Stimulated activated CD4-positive, alpha-beta T cell treated with anti-CD3 and anti-CD28 coated beads, Interleukin-1b, Interleukin-23, amount 100 ng/mL, for 4 hours (primary cell): ENCODE measurements at regions not wholly inside any gene's neighbourhood (a gene's known extent, or its start where the extent isn't known, plus 50 kb on each side); places are given as distances from the start of the nearest gene placed in this dataset.
"Not testable (repeated sequence)": the region's sequence is repeated elsewhere in the genome, so short reads cannot be mapped to it uniquely, and the experiment has no call there.

Experiments
- DNase-seq, 2 donors: peaks; one replicate each; pipeline ENCODE4 v3.0.0-alpha.2; 2020; ENCODE audit warnings: low read depth in 2 of 2

DNA sequence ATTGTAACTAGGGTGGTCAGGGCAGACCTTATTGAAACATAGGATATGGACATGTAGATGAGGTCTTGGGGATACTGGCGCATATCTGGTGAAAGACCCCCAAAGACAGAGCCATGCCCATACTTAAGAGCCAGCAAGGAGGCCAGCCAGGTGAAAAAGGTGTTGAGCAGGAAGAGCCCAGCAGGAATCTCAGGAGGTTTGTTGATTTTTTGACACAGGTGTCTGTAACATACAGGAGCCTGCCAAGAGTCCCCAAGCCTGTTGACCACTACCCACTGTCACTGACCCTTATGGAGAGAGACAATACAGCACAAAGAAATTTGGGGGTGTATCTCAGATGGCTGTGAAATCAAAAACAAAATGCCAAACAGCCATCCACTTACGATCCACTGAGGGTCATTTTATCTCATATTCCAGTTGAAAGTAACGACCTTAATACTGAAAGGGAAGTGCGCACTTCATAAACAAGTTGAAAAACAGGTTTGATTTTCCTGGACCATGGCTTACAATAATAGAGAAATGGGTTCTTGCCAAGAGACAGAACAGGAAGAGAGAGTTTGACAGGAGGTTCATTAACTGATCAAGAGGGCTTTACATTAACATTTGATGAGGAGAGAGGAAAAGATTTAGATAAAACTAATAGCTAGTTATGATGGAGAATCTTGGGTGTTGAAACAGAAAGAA lies 163.6 kb downstream of the GLUL start:
- DNase-seq: no peak

DNA sequence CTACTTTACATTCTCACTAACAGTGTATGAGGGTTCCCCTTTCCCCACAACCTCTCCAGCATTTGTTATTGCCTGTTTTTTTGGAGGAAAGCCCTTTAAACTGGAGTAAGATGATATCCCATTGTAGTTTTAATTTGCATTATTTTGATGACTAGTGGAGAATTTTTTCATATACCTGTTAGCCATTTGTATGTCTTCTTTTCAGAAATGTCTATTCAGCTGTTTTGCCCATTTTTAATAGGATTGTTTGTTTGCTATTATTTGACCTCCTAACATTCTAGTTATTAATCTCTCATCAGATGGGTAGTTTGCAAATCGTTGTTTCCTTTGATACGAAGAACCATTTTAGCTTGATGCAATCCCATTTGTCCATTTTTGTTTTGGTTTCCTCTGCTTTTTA lies 165.0 kb downstream of the GLUL start:
- DNase-seq: no peak

DNA sequence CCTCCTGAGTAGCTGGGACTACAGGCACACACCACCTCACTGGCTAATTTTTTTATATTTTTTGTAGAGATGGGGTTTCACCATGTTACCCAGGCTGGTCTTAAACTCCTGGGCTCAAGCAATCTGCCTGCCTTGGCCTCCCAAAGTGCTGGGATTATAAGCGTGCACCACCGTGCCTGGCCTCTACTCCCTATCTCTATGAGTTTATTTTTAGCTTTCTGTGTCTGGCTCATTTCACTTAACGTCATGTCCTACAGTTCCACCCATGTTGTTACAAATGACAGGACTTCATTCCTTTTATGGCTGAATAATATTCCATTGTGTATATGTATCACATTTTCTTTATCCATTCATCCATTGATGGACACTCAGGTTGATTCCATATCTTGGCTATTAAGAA lies 164.2 kb upstream of the ZNF648 start:
- not testable (repeated sequence) for DNase-seq

DNA sequence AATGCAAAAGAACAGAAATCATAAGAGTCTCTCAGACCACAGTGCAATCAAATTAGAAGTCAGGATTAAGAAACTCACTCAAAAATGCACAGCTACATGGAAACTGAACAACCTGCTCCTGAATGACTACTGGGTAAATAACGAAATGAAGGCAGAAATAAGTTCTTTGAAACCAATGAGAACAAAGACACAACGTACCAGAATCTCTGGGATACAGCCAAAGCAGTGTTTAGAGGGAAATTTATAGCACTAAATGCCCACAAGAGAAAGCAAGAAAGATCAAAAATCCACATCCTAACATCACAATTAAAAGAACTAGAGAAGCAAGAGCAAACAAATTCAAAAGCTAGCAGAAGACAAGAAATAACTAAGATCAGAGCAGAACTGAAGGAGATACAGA lies 160.5 kb upstream of the ZNF648 start:
- not testable (repeated sequence) for DNase-seq

DNA sequence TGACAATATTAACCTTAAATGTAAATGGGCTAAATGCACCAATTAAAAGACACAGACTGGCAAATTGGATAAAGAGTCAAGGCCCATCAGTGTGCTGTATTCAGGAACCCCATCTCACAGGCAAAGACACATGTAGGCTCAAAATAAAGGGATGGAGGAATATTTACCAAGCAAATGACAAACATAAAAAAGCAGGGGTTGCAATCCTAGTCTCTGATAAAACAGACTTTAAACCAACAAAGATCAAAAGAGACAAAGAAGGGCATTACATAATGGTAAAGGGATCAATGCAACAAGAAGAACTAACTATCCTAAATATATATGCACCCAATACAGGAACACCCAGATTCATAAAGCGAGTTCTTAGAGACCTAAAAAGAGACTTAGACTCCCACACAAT lies 159.9 kb upstream of the ZNF648 start:
- not testable (repeated sequence) for DNase-seq

DNA sequence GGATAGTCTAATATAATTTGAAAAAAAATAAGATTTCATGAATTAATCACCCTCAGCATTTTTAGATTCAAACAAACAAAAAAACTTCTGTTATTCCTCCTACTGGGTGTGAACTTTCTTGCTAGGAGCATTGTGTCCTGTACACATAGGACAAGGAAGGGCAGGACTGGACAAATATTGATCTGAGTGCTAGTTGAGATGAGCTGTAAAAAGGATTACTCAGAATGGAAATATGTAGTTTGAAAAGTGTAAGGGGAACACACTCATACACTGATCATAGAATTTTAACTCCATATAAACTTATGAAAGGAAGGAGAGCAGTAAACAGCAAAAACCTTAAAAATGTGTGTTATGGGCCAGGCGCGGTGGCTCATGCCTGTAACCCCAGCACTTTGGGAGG lies 156.5 kb upstream of the ZNF648 start:
- DNase-seq: no peak

DNA sequence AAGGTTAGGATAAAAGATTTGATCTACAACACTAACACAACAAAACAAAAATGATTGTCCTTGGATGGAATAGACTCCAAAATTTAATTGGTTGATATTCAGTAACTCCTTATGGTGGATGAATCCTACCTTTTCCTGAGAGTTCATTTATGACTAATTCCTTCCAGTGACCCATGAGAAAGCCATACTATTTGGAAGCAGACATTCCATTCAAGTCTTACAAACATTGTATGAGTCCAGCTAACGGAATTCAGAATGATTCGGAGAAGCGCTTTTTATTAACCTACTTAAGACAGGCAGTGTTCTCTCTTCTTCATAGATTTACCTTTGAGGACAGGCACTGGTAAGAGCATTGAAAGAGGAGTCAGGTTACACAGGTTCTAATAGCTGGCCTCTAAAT lies 155.6 kb upstream of the ZNF648 start:
- no peak for DNase-seq

DNA sequence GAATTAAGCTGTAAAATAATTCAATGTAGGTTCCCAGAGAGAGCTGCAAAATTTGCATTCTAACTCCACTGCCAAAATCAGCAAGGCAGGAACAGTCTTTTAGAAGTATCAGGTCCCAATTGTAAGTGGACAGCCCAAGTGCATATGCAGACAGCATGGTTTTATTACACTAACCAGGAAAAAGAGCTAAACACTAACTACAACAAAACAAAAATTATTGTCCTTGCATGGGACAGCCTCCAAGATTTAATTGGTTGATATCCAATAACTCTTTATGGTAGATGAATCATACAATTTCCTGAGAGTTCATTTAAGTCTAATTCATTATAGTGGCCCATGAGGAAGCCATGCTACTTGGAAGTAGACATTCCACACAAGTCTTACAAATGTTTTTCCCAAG lies 154.3 kb upstream of the ZNF648 start:
- no peak for DNase-seq

DNA sequence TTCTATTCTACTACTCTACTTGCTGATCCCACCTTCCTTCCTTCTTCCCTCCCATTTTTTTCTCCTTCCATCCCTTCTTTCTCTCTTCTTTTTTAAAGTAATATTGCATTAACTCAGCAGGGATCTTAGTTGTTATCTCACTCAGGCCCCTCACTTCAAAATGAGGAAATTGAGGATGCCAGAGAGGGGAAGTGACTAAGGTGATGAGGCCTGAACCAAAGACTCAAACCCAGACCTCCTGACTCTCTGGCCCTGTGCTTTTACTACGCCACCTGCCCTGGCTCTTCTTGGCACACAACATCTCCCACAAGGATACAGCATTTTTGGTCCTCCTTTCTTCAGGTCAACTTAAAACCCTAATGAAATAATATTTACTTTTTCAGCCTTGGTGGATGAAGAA lies 151.7 kb upstream of the ZNF648 start:
- no peak for DNase-seq

DNA sequence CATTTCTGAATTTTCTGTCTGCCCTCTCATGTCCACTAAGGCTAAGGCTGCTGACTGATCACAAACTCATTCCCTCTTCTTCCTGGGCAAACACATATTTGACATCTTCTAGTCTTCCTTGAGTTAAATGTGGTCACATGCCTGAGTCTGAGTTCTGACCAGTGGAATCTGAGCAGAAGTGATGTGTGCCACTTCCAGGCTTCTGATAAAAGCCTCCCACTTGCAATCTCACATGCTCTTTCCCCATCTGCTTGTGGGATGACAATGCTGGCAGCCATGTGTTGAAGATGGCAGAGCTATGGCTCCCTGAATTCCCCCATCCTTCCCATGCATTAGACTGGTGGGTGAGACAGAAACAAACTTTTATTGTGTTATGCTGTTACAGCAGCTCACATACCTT lies 149.9 kb upstream of the ZNF648 start:
- no peak for DNase-seq

DNA sequence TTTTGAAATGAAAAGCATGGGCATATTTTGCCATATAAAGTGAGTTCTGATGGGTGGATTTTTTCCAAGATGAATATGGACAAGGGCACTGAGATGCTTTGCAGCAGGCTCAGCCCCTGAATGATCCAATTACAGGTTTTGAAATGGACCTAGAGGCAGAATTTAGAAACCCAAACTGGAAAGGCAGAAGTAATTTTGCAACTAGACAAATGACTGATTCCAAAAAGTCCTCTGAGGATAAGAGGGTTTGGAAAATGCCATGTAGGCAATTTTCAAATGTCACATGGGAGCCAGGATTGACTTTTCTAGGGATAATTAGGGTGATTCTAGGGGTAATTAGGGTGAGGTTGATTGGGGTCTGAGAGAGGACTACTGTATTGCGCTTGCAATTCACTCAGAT lies 148.9 kb upstream of the ZNF648 start:
- DNase-seq: no peak

DNA sequence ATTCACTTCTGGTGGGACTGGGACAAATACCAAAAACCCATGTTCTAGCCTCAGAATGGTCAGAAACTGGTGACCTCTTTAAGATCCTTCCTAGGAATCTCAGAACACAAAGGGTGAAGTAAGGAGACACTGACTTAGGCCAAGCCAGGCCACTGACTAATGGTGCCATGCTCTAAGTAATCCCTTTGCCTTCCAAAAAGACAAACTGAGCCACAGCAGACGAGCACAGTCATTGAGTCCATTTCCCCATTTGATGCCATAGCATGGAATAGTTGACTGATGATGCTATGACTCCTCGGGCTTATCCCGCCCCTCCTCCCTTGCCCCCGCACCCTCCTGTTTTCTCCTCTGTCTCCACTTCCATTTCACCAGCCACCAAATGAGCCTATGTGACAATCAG lies 145.8 kb upstream of the ZNF648 start:
- no peak for DNase-seq

DNA sequence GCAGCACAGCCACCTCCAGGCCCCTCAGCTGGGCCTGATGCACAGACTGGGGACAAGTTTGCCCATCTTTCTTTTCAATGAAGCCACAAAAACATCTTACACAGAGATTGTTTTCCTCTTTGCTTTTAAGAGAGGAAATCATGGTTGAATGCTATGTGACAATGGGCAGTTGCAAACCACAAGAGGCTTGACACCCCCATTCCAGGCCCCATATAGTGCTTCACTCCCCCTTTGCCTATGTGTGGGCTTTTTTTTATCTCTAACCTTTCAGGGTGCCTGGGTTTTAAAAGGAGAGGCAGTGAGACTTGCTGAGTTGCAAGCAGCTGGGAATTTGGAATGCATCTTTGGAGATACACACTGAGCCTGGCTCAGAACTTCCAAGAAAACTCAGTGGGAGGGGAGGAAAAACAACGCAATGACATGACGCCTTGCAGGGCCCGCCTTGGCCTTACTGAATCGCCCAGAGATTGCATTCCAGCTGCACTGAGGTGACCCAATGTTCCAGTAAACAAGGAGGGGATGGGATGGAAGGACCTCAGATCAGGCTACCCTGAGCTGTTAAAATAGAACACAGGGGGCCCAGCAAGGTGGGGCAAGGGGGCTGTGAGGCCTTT lies 145.2 kb upstream of the ZNF648 start:
- no peak for DNase-seq

DNA sequence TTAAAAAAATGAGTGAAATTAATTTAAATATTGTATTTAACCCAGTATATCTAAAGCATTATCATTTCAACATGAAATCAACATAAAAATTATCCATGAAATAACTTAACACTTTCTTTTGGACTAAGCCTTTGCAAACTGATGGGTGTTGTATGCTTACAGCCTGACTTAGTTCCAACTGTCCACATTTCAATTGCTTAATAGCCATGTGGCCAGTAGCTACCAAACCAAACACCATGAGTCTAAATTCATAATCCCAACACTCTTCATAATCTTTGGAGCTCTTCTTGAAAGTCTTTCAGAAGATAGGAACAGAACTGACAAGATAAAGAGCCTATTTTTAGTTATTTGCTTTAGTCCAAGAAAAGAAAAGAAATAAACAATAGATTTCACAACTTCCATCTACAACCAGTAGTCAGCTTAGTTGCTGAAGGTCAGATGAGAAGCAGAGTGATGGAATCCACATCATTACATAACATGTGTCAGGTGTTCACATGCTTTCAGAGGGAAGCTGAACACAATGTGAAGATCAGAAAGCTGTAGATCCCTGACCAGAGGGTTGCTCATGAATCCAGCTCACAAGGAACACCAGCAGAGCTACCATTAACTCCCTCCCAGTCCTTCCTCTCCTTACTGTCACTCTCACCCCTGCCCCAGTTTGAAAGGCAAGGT lies 144.0 kb upstream of the ZNF648 start:
- DNase-seq: no peak

DNA sequence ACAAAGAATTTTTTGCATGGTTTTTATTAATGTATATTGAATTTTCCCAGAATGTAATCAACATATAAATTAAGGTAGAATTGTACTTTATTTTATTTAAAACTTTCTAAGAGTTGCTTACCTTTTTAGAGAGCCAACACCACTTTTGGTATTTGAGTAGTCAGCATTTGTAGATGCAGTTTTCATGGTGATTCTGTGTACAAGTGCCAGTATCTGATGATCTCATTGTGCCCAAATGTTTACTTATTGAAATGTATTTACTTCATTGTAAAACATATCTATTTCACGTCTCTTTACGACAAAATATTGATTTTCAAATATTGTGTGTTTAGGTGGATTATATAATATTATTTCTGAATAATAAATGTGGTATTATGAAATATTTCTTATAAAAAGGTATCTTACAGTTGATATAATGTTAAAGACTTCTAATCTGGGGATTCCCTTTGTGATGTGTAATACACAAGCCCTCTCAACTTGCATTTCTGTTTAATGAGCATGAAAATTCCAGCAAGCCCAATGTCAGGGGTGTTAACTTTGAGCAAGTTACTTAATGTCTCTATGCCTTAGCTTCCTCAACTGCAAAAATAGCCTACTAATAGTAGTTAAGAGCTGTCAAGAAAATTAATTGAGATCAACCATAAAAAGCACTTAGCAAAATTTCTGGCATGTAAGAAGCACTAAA lies 141.8 kb upstream of the ZNF648 start:
- DNase-seq: no peak

DNA sequence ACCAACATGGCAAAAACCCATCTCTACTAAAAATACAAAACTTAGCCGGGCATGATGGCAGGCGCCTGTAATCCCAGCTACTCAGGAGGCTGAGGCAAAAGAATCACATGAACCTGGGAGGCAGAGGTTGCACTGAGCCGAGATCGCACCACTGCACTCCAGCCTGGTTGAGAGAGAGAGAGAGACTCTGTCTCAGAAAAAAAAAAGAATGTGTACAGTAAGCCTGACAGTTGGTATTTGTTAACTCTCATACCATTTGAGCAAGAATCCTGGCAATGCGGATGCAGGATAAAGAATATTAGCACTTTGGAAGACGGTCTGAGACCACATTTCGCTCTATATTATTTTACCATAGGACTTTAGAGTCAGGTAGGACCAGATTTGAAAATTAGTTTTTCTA lies 140.0 kb upstream of the ZNF648 start:
- DNase-seq: not testable (repeated sequence)

DNA sequence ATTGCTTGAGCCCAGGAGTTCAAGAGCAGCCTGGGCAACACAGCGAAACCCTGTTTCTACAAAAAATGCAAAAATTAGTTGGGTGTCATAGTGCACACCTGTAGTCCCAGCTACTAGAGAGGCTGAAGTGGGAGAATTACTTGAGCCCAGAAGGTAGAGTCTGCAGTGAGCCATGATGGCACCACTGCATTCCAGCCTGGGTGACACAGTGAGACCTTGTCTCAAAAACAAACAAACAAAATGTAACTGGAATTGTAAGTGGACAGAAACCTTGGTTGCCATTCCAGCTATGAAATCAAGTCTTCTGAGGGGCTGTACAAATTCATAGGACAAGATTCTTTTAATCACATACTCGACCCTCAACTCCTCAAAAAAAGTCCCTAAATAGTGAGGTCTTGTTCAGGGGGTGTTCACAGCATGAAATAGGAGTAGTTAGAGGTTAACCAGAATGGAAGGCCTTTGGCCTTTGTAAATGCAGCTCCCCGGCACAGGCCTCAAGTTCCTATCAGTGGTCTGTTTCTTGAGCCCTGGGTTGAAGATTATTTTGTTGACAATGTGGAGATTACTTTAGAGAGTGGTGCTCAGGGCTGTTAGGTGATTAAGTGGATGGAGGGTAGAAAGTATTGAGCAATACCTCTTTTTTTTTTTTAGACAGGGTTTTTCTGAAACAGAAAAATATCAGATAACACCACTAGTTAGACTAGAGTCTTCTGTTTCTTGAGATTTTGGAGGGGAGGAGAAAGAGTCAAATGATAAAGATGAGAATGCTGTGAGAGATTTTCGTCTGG lies 138.7 kb upstream of the ZNF648 start:
- DNase-seq: no peak

DNA sequence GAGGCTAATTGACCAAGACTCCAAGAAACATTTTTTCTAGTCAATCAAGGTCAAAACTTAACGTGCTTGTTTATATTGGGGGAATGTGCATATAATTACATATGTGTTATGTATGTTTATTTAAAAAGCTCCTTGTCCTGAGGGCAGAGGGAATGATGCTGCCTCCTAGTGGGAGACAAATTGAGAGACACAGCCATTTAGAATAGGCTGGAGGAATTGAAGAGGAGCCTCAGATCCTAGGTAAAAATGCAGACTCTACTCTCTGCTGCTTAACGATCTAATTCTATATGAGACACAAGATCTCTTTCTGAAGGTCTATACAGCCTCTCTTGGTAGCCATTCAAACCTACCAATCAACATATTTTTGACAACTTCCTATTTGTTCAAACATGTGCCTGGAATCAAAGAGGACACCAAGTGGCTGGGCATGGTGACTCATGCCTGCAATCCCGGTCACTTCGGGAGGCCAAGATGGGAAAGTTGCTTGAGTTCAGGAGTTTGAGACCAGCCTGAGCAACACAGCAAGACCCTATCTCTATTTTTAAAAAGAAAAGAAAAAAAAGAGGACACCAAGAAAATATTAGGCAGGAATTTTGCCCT lies 136.6 kb upstream of the ZNF648 start:
- no peak for DNase-seq

DNA sequence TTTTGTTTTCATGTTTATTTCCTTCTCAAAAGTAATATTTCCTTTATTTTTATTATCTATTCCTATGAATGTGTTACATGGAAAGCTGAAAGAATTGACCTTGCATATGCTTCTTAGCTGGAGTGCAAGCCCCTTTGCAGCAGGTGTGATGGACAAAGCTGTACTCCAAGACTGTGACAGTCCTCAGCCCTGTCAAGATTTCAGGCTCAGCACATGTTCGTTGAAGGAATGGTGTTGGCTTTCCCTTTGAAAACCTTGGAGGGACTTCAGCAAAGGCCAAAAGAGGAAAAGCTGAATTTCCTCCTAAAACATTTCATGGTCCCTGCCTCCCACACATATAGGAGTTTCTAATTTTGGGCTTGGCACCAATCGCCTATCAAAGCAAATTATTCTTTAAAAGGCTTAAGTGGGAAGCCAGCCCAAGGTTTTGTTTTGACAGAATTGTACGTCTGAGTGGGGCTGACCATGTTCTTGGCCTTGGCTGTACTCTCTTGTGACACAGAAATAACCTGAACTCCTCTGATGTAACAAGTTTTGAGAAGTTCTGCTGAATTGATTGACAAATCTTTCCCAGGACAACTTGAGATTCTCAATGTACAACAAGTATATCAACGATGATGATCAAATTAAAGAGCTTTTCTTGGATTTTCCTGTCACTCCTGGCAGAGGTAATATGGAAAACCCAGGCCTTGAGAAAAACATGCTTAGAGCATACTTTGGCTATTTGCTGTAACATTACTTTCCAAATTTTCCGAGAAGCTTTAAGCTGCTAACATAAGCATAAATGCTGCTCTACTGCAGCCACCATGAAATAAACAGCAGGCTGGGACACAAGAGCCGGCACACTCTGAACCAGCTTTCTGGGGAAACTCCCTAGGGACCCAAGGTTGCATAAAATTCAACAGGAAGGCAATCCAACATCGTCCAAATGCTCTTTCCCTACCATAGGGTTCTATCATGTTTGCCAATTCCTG lies 135.7 kb upstream of the ZNF648 start:
- no peak for DNase-seq

DNA sequence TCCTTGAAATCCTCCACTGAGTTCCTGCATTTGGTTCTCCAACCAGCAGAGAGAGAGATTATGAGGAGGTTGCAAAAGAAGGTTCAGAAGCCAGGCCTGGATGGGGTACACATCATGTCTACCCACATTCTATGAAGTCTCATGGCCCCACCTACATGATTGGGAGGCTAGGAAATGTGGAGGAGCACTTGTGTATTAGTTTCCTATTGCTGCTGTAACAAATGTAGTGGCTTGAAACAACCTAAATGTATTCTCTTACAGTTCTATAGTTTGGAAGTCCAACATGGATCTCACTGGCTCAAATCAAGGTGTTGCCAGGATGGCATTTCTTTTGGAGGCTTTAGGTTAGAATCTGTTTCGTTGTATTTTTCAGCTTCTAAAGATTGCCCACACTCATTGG lies 134.2 kb upstream of the ZNF648 start:
- DNase-seq: no peak
